ENCODE measurements at regions not wholly inside any gene's neighbourhood (a gene's known extent, or its start where the extent isn't known, plus 50 kb on each side); places are given as distances from the start of the nearest gene placed in this dataset.

DNA sequence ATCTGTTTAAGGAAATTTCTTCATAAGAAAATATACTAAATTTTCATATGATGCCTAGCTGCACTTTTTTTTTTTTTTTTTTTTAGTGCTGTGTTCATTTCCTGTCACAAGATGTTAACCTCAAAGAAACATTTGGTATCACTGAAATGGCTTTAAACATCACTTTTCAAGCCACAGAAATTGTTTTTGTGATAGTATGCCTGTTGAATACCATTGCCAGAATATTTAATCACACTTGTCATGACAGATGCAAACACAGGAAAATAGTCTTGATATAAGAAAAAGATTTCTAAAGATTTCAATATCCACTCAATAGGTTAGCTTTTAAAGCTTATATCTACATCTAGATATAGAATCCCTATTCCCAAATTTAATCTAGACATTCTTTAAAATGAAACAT is 608.5 kb upstream of the AGTR1 start:
- FAIRE-seq = no peak

DNA sequence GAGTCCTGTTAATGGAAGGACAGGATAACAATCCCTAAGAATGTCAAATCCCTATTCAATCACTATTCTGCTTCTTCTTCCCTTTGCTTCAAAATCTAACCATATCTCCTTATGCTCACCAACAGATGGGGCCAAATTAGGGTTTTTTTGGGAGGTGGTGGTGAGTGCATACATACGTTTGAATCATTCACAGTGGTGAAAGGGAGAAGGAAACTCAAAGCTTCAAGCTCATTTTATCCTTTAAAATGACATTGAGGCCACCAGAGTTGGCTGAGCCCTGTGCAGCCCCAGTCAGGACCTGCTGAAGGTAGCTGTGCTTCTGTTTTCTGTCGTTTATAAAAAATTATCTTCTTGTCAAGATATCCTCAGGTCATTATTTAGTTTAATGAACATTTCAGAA is 607.5 kb upstream of the AGTR1 start:
- FAIRE-seq = no peak

DNA sequence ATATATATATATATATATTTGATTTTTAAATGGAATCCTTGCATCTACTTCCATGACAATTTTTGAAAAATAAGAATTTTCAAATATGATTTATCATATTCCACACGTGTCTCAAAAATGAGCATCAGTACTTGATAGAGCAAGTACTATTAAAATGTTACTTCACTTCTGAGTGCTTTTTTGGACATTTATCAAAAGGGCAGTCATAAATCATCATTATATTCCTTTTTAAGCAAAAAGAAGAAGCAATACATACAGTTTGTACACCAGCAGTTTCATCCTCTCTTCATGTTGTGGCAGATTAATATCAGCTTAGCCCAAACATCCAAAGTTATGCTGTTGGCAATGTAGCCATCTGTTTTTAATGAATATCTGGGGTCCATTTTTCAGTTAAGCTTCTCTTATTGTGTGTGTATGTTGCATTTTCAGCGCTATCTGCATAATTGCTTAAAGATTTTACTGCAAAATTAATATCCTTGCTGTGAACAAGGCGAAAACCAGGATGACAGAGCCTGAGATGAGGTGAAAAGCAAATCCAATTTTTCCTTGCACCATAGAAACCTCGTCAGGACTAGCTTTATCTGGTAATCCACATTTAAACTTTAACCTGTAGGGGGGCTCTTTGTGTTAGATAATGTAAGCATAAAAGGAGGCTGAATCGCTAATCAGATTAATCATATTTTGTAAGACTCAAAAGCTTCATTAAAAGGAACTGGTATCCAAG is 604.9 kb upstream of the AGTR1 start:
- no peak for FAIRE-seq

DNA sequence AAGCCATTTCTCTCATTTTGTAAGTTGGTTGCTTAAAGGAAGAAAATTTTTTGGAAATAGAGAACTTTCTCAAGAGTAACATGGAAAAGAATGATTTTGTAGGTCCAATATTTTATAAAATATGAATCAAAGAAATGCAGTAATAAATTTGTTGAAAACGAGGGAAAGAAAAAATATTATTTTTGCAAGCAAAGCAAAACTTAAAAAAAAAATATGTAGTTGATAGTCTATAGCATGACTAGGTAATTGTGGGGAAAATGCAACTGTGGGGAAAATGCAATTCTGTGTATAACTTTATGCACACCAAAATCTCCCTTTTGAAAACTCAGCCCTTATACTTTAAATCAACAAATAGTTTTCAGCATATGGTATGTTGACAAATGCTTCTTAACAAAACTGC is 604.0 kb upstream of the AGTR1 start:
- FAIRE-seq = no peak

DNA sequence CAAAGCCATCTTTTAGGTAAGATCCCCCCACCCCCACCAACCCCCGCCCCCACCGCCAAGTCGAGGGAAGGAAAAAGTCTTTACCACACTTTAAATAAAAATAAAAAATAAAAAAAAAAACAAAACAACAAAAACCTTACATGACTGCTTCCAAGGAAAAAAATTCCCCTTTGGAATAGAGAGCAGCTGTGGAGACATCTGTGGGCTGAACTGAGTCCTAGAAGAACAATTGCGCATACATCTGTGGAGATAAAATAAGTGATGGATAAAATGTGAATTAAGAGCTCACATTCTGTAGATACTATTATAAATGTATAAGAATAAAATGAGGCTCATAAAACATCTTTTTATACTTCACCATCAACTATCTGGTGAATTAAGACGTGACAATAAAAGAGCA is 601.7 kb upstream of the AGTR1 start:
- FAIRE-seq = no peak

DNA sequence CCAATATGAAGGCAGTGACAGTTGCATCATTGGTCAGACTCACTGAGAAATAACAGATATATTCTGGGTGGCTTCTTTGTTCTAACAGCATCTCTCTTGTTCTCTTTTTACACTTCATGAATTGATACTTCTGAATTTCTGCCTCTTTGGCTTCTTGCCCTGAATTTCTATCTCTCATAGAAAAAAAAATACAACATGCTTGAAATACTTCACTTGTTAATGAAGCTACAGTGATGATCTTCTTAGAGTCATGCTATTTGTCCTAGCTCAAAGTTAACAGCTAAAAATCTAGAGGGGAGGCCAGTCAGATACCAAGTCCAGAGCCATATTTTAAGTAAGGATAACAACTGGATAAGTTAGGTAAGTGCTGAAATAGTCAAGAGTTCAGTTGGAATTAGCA is 597.2 kb upstream of the AGTR1 start:
- FAIRE-seq = no peak

DNA sequence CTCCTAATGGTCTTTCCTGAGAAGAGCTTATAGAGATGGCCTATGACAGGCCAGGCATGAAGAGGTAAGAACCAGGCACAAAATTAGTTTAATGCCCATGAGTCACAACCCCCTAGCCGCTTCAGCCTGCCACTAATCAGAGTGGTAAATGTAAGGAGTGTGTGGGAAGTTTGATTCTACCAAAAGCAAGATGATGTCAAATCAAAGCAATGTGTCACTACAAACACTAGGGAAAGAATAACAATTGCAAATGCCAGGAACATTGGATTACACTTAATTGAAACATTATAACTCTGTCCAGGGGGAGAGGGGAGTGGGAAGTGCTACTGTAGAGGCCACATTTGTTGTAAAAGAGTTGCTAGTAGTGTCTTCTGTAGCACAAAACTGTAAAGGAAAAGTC is 596.6 kb upstream of the AGTR1 start:
- no peak for FAIRE-seq

DNA sequence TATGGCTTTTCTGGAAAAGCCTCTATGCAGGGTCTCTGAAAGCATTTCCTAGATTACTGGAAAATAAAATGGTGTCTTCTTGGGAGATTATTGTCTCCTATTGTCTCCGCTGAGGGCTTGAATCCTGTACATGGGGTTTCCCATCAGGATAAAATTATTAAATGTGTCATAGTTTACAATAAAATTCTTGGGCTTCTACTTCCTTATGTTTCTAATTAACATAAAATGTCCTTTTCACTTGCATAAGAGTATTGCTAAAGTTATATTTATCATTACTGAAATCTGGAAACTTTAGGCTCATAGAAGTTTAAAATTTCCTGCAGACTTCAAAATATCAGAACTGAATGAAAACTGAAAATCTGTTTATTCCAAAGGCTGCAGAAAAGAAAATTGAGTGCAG is 595.5 kb upstream of the AGTR1 start:
- no peak for FAIRE-seq

DNA sequence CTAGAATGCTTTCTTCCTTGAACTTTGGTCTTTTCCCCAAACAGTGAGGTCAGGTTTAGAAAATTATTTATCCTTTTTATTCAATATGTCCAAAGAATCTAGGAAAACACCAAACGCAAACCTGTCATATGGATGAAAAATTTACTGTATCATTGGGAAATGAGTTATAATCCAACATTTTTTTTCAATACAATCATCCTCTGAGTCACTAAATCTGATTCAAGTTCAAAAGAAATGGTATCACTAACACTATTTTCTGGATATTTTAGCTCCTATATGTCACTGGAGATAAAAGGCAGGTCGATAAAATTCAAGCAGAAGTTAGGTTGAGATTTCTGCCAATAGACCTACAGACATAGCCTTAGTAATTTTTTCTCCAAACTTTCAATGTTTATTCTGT is 591.6 kb upstream of the AGTR1 start:
- no peak for FAIRE-seq

DNA sequence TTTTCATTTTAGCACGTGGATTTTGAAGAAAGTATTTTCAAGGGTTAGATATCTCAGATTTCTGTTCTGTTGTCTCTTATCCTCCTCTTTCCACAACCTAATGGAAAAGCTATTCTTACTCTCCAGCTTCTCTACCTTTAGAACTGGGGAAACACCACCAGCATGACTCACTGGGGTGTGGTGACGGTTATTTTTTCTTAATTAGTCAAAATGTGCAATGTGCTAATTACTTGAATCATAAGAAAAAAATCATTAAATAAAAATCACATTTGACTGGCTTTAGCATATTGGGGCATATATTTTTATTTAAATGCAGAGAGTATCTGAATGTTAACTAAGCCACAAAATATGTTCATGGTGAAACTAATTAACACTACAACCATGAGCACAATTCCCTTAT is 570.7 kb upstream of the AGTR1 start:
- no peak for FAIRE-seq

DNA sequence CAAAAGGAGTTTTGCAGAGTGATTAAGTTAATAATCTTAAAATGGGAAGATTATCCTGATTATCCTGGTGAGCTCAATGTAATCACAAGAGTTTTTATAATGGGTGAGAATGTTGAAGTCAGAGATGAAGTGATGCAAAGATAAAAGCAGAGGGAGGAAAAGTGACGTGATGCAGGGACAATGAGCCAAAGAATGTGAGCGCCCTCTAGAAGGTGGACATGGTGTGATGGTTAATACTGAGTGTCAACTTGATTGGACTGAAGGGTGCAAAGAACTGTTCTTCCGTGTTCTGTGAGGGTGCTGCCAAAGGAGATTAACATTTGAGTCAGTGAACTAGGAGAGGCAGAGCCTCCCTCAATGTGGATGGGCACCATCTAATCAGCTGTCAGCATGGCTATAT is 569.6 kb upstream of the AGTR1 start:
- no peak for FAIRE-seq

DNA sequence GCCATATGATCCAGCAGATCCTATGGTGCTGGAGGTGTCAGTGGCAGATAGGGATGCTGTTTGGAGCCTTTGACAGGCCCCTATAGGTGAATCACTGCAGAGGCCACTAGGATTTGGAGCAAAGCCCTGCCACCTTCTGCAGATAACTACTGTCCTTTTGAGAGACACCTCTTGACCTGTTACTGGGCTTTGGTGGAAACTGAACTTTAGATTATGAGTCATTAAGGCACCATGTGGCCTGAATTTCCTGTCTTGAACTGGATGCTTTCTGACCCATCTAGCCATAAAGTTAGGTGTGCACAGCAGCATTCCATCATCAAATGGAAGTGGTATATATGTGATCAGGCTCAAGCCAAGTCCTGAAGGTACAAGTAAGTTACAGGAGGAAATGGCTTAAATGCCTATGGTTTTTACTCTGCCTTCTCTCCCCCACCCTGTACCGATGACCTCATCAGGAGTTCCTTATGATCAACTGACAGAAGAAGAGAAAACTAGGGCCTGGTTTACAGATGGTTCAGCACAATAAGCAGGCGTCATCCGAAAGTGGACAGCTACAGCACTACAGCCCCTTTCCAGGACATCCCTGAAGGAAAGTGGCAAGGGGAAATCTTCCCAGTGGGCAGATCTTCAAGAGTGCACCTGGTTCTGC is 565.6 kb upstream of the AGTR1 start:
- FAIRE-seq = no peak

DNA sequence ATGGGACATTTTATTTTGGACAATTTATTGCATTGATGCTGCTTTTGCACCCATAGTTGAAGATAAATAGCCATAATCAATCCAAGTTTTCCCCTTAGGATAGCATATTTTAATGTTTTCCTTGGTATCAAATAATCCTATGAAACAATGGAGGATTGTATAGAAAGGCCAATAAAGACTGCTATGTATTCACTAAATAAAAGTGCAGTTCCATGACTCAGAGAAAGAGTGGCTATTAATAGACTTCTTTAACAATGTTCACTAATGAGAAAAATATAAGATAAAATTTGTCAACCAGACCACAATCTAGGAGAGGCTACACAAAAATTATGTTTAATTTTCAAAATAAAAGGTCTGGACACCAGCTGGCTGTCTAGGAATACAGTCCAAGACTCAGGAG is 560.9 kb upstream of the AGTR1 start:
- no peak for FAIRE-seq

DNA sequence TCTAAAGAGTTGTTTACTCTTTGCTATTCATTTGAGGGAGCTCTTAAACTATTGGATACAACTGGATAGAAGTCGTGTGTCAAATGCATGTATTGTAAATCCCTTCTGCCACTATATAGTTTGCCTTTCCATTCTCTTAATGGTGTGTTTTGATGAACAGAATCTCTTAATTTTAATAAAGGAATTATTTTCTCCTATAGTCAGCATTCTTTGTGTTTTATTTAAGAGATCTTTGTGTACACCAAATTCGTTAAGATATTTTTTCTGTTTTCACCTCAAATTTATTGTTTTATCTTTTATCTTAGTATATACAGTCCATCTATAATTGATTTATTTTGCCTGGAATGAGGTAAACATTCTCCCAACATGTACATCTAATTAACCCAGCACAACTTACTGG is 551.5 kb upstream of the AGTR1 start:
- FAIRE-seq = no peak

DNA sequence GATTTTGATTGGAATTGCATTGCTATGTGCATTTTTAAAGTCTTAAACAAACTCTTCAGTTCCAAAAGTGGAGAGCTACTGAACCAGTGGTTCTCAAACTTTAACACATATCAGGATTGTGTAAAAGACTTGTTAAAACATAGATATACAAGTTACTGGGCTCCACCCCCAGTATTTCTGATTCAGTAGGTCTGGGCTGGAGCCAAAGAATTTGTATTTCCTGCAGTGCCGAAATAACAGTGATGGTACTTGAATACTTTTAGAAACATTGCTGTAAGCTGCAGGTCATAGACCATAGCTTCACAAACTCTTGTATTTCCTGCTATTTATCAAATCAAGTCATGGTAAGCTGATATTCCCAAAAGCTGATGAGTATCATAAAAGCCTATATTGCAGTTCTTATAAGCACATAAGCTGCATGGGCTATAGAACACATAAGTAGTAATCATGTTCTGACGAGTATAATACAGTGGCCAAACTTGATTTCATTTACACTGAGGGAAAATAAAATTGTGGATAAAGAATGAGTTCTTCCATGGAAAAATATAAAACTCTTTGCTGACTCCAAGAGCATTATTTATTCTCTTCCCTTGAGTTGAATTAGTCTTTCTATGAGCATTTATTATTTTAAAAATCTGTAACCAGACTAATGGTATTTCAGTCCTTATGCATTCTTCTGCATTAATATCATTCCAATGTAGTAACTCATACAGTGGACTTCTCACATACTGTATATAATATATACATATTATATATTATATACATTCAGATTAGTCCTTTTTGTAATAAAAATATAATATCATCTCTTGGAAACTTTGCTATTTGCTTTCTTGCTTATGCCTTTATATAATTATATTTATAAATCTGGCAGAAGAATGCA is 550.5 kb upstream of the AGTR1 start:
- no peak for FAIRE-seq

DNA sequence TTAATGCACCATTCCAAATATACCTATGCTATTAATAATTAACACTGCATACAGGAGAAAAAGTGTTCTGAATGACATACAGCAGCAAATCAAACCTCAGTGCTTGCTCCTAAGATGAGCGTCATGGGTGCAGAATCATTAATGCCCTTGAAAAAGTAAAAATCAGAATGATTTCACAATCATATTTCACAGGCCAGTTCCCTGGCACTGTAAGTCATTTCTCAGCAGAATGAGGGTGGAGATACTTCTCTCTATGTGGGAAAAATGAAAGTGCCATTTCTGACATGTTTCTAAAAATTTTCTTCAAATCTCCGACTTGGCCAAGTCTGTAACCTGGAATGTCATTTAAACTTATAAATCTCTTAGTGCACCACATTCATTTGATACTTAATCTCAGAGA is 549.8 kb upstream of the AGTR1 start:
- FAIRE-seq = no peak

DNA sequence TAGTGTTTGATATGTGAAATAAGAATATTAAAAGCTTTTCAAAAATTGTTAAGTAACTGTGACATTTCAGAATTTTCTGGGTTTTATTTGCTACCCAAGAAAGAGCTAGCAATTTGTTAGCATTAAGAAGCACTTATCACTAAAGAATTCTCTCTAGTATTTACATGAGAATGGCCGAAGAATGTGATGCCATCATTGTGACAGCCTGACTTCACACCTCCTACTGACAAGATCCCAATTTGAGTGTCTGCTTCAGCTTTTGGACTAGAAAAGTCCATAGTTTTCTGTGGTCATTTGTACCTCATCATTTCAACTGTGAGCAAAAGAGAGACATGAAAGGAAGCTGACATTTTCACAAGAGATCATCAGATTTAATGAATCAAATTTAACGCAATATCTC is 548.1 kb upstream of the AGTR1 start:
- FAIRE-seq = no peak

DNA sequence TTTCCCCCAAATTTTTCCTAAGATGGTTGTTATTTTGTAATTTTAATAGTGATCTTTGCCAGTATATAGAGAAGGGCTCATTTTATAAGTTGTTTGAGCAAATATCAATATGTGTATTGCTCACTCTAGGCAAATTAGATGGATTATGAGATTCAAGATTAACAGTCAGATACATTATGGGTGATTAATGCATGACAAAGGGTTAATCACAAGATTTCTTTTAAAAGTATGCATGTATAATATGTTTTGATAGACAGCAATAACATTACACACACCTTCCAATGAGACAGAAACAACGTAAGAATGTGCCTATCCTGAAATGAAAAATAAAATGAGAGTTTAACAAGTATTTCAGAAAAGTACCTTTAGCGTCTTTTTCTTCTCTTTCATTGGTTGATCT is 547.6 kb upstream of the AGTR1 start:
- FAIRE-seq = no peak

DNA sequence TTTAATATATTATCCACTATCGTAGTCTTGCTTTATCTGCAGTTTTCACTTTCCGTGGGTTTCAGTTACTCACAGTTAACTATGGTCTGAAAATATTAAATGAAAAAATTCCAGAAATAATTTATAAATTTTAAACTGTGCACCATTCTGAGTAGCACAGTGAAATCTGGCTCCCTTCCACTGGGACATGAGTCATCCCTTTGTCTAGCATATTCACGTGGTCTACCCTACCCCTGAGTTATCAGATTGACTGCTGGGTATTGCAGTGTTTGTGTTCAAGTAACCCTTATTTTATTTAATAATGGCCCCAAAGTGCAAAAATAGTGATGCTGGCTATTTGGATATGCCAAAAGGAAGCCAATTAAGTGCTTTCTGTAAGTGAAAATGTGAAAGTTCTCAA is 539.5 kb upstream of the AGTR1 start:
- no peak for FAIRE-seq

DNA sequence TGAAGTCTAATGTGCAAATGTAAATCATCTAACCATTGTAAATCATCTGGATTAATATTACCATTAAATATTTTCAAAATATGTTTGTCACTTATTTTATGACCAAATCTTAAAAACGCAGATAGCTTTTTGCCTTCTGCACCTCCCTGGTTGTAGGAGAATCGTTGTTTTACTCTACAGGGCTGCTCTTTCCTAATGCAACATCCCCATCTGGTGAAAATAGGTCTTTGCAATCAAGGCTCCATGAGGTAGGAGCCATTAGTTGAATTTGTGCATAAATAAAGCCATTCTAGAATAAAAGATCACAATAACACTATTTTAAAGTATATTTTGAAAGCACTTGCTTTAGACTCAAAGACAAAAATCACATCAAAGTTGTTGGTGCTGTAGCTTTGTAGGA is 535.6 kb upstream of the AGTR1 start:
- no peak for FAIRE-seq

DNA sequence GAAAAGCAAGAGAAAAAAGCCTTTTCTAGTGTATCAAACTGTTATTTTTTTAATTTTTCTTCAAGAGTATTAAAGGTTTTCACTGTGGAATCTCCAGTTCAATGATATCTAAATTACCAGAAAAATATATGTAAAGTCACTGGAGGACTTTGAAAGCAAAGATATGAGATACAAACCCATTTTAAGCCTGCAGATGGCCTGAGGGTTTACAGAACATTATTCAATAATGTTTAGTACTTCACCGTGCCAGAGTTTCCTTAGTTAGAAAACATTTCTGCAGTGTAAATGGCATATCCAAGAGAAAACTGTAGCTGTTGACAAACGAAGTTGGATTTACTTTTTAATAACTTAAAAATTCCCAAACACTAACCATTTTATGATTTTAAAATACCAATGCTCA is 529.4 kb upstream of the AGTR1 start:
- FAIRE-seq = no peak

DNA sequence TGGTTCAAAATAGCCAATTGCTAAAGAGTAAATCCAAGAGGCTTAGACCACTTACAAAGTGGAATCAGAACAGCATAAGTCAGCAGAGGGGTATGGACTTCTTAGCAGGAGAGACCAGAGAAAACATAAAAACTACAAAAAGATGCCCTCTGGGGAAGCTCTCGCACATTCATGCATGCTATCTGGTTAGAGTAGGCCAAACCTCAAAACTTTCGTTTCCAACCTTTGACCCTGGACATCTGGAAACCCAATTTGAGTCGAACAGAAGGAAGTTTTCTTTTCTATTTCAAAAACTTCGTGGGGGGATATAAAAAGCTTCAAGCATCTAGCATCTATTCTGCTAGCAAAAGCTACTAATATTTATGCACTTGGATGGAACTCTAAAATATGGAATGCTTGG is 523.9 kb upstream of the AGTR1 start:
- no peak for FAIRE-seq

DNA sequence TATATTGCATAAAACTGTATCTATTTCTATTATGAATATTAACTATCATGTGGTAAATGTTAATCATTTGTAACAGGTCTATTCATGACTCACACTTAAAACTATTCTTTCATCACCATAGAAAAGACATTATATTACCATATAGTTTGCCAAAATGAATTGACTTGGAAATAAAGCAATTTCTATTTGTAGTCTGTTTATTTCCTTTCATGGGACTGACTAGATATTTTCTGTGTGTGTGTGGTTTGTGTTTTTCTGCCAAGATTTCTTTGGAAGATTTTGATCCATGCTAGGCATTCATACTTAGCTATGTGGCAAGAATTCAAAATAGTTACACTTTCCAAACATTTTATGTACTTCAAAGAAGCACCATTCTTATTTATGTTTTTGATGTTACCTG is 522.5 kb upstream of the AGTR1 start:
- no peak for FAIRE-seq

DNA sequence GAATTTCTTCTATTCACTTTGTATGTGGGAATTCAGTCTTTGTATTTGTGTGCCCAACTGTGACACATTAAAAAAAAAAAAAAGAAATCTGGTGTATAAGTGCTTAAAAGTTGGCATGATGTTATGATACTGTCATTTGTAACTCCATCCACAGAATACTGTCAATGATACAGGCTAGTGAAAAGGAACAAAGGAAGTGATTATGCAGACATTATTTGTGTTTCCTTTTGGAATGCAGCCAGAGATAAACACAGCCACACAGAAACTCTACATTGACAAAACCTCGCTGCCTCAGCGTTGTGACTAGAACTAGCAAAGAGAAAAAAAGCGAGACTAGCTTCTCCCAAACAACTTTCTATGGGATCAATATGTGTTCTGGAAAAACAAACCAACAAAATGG is 519.2 kb upstream of the AGTR1 start:
- FAIRE-seq = no peak

All from A204.1 (cell line).